ENCODE measurements at regions not wholly inside any gene's neighbourhood (a gene's known extent, or its start where the extent isn't known, plus 50 kb on each side); places are given as distances from the start of the nearest gene placed in this dataset.

- peaks cover 30% of the 10 kb centered on the region for H3K9me3 Mint-ChIP-seq
- H3K27me3 Mint-ChIP-seq (ENCODE audit: low read depth): no peaks in the 10 kb centered on the region
- no peaks in the 10 kb centered on the region for H3K4me1 Mint-ChIP-seq
- no peak overlapping the region for H3K4me3 Mint-ChIP-seq
- peaks cover 22% of the 10 kb centered on the region for H3K36me3 Mint-ChIP-seq
- H3K27ac Mint-ChIP-seq: no peak overlapping the region
- DNase-seq (ENCODE audit: low spot score in 2 of 2, unreplicated experiment in 2 of 2): no peak
- TF ChIP-seq, protein P1, sequence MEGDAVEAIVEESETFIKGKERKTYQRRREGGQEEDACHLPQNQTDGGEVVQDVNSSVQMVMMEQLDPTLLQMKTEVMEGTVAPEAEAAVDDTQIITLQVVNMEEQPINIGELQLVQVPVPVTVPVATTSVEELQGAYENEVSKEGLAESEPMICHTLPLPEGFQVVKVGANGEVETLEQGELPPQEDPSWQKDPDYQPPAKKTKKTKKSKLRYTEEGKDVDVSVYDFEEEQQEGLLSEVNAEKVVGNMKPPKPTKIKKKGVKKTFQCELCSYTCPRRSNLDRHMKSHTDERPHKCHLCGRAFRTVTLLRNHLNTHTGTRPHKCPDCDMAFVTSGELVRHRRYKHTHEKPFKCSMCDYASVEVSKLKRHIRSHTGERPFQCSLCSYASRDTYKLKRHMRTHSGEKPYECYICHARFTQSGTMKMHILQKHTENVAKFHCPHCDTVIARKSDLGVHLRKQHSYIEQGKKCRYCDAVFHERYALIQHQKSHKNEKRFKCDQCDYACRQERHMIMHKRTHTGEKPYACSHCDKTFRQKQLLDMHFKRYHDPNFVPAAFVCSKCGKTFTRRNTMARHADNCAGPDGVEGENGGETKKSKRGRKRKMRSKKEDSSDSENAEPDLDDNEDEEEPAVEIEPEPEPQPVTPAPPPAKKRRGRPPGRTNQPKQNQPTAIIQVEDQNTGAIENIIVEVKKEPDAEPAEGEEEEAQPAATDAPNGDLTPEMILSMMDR (IDR thresholded peaks at IDR 0.05; ENCODE audit: unreplicated experiment): no peak
Observed at GRCh38 chr5:111639912-111640311, 117.1 kb downstream of the NREP start.

GRCh38 chr5:111636736-111637135 lies 120.3 kb downstream of the NREP start:
- TF ChIP-seq, protein P1 (IDR thresholded peaks at IDR 0.05; ENCODE audit: unreplicated experiment): no peak

GRCh38 chr5:111635916-111636570 lies 121.0 kb downstream of the NREP start:
- H3K4me1 Mint-ChIP-seq: no peaks in the 10 kb centered on the region
- H3K36me3 Mint-ChIP-seq: peaks cover 22% of the 10 kb centered on the region
- no peaks in the 10 kb centered on the region for H3K27me3 Mint-ChIP-seq (ENCODE audit: low read depth)
- no peak for DNase-seq (ENCODE audit: low spot score in 2 of 2, unreplicated experiment in 2 of 2)
- TF ChIP-seq, protein P1 (IDR thresholded peaks at IDR 0.05; ENCODE audit: unreplicated experiment): no peak
- H3K9me3 Mint-ChIP-seq: peaks cover 30% of the 10 kb centered on the region
- H3K4me3 Mint-ChIP-seq: no peak overlapping the region
- no peak overlapping the region for H3K27ac Mint-ChIP-seq

More at GRCh38 chr5:111636736-111637135, 120.3 kb downstream of the NREP start:
- no peaks in the 10 kb centered on the region for H3K27me3 Mint-ChIP-seq (ENCODE audit: low read depth)
- no peak for DNase-seq (ENCODE audit: low spot score in 2 of 2, unreplicated experiment in 2 of 2)
- H3K4me1 Mint-ChIP-seq: no peaks in the 10 kb centered on the region
- H3K4me3 Mint-ChIP-seq: no peak overlapping the region
- H3K9me3 Mint-ChIP-seq: peaks cover 30% of the 10 kb centered on the region
- no peak overlapping the region for H3K27ac Mint-ChIP-seq
- H3K36me3 Mint-ChIP-seq: peaks cover 22% of the 10 kb centered on the region

DNA sequence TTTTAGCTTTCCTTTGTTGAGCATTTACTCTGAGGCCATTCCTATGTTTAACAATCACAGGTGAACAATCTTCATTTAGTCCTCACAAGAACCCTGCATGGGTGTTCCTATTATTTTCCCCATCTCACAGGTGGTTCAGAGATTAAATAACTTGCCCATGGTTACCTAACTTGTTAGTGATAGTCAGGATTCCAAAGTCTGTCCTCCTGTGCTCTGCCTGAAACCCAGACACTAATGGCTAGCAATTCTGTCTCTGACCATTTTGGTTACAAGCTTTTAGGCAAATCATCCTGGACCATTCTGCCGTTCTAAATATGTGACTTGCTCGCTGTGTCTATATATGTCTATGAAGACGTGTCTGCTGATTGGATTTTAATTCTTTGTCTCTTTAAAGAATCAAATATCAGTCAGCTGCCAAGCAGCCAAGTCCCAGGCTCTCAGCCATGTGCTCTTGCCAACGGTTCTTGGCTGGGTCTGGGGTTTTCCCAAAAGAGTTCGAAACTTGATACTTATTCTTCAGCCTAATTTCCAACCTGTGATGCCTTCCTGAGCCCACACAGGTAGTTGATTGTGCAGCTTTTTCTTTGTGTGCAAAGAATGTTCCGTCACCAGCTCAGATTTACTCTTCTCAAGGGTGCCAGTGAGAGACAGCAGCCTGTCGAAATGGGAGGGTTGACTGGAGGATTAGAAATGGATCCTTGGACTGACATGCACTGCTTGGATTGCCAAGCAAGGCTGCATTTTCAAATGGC lies 121.7 kb downstream of the NREP start:
- TF ChIP-seq, protein P1 (IDR thresholded peaks at IDR 0.05; ENCODE audit: unreplicated experiment): no peak
- H3K4me3 Mint-ChIP-seq: no peak overlapping the region
- DNase-seq (ENCODE audit: low spot score in 2 of 2, unreplicated experiment in 2 of 2): no peak
- no peaks in the 10 kb centered on the region for H3K4me1 Mint-ChIP-seq
- peaks cover 23% of the 10 kb centered on the region for H3K9me3 Mint-ChIP-seq
- peaks cover 18% of the 10 kb centered on the region for H3K36me3 Mint-ChIP-seq
- no peak overlapping the region for H3K27ac Mint-ChIP-seq
- no peaks in the 10 kb centered on the region for H3K27me3 Mint-ChIP-seq (ENCODE audit: low read depth)

DNA sequence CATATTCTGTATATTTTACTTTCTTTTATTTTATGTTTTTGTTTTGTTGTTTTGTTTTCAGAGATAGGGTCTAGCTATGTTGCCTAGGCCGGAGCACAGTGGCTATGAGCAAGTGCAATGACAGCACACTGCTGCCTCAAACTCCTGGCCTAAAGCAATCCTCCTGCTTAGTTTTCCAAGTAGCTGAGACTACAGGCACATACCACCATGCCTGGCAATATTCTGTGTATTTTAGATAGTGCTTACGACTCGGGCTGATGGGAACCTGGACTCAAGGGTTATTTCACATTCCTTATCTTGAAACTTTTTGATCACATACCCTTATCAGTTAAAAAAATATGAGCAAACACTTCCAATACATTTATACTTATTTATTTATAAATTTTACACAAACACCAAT lies 119.0 kb upstream of the STARD4 start:
- DNase-seq (ENCODE audit: low spot score in 2 of 2, unreplicated experiment in 2 of 2): no peak
- no peak overlapping the region for H3K27ac Mint-ChIP-seq
- no peaks in the 10 kb centered on the region for H3K27me3 Mint-ChIP-seq (ENCODE audit: low read depth)
- TF ChIP-seq, protein P1 (IDR thresholded peaks at IDR 0.05; ENCODE audit: unreplicated experiment): no peak
- H3K4me3 Mint-ChIP-seq: no peak overlapping the region
- peaks cover 7% of the 10 kb centered on the region for H3K9me3 Mint-ChIP-seq
- H3K36me3 Mint-ChIP-seq: peaks cover 2% of the 10 kb centered on the region
- H3K4me1 Mint-ChIP-seq: peaks cover 7% of the 10 kb centered on the region

Data from mesothelial cell of epicardium (in vitro differentiated cells).